ENCODE measurements at regions not wholly inside any gene's neighbourhood (a gene's known extent, or its start where the extent isn't known, plus 50 kb on each side); places are given as distances from the start of the nearest gene placed in this dataset.

GRCh38 chr6:77987035-77987384 is 334.2 kb downstream of the MEI4 start:
- H3K9me2 ChIP-seq (ENCODE audit: insufficient read depth): peaks cover 3% of the 10 kb centered on the region; the same call in 1 of the 2 replicates
- peaks cover 2% of the 10 kb centered on the region for H3K27me3 Mint-ChIP-seq (ENCODE audit: insufficient read depth, low read depth, poor library complexity)
- TF ChIP-seq, protein P1, sequence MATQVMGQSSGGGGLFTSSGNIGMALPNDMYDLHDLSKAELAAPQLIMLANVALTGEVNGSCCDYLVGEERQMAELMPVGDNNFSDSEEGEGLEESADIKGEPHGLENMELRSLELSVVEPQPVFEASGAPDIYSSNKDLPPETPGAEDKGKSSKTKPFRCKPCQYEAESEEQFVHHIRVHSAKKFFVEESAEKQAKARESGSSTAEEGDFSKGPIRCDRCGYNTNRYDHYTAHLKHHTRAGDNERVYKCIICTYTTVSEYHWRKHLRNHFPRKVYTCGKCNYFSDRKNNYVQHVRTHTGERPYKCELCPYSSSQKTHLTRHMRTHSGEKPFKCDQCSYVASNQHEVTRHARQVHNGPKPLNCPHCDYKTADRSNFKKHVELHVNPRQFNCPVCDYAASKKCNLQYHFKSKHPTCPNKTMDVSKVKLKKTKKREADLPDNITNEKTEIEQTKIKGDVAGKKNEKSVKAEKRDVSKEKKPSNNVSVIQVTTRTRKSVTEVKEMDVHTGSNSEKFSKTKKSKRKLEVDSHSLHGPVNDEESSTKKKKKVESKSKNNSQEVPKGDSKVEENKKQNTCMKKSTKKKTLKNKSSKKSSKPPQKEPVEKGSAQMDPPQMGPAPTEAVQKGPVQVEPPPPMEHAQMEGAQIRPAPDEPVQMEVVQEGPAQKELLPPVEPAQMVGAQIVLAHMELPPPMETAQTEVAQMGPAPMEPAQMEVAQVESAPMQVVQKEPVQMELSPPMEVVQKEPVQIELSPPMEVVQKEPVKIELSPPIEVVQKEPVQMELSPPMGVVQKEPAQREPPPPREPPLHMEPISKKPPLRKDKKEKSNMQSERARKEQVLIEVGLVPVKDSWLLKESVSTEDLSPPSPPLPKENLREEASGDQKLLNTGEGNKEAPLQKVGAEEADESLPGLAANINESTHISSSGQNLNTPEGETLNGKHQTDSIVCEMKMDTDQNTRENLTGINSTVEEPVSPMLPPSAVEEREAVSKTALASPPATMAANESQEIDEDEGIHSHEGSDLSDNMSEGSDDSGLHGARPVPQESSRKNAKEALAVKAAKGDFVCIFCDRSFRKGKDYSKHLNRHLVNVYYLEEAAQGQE (IDR thresholded peaks at IDR 0.05; ENCODE audit: unreplicated experiment): no peak
- TF ChIP-seq, protein P2, sequence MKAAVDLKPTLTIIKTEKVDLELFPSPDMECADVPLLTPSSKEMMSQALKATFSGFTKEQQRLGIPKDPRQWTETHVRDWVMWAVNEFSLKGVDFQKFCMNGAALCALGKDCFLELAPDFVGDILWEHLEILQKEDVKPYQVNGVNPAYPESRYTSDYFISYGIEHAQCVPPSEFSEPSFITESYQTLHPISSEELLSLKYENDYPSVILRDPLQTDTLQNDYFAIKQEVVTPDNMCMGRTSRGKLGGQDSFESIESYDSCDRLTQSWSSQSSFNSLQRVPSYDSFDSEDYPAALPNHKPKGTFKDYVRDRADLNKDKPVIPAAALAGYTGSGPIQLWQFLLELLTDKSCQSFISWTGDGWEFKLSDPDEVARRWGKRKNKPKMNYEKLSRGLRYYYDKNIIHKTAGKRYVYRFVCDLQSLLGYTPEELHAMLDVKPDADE (IDR thresholded peaks at IDR 0.05): no peak
- TF ChIP-seq ZNF331 (CRISPR knock-in tag; IDR thresholded peaks at IDR 0.05; ENCODE audit: low read depth) (no peak), NANOG (IDR thresholded peaks at IDR 0.05; ENCODE audit: borderline replicate concordance) (no peak), CREB1 (CRISPR knock-in tag; IDR thresholded peaks at IDR 0.05; ENCODE audit: low read depth) (no peak), EZH2phosphoT487 (IDR thresholded peaks at IDR 0.05; ENCODE audit: unreplicated experiment) (no peak), POLR2AphosphoS5 (IDR thresholded peaks at IDR 0.05; ENCODE audit: low read depth) (no peak), EZH2 (IDR thresholded peaks at IDR 0.05; ENCODE audit: low read depth, unreplicated experiment) (no peak), ZNF114 (CRISPR knock-in tag; IDR thresholded peaks at IDR 0.05) (no peak), JUNB (IDR thresholded peaks at IDR 0.05; ENCODE audit: unreplicated experiment) (no peak), STAT1 (IDR thresholded peaks at IDR 0.05; ENCODE audit: unreplicated experiment) (no peak), ZNF462 (CRISPR knock-in tag; IDR thresholded peaks at IDR 0.05) (no peak)
- TF ChIP-seq, protein P3, sequence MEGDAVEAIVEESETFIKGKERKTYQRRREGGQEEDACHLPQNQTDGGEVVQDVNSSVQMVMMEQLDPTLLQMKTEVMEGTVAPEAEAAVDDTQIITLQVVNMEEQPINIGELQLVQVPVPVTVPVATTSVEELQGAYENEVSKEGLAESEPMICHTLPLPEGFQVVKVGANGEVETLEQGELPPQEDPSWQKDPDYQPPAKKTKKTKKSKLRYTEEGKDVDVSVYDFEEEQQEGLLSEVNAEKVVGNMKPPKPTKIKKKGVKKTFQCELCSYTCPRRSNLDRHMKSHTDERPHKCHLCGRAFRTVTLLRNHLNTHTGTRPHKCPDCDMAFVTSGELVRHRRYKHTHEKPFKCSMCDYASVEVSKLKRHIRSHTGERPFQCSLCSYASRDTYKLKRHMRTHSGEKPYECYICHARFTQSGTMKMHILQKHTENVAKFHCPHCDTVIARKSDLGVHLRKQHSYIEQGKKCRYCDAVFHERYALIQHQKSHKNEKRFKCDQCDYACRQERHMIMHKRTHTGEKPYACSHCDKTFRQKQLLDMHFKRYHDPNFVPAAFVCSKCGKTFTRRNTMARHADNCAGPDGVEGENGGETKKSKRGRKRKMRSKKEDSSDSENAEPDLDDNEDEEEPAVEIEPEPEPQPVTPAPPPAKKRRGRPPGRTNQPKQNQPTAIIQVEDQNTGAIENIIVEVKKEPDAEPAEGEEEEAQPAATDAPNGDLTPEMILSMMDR (conservative IDR thresholded peaks at IDR 0.05; ENCODE audit: low read depth in 2 of 2): no peak

More at GRCh38 chr6:77987035-77987384, 334.2 kb downstream of the MEI4 start:
- Histone ChIP-seq H3K36me3 (ENCODE audit: insufficient read depth) (no peaks in the 10 kb centered on the region), H3K79me2 (replicated peaks; ENCODE audit: insufficient read depth) (no peaks in the 10 kb centered on the region), H3K4me2 (no peak overlapping the region), H3K4me3 (no peak overlapping the region), H3K27me3 (ENCODE audit: insufficient read depth) (no peaks in the 10 kb centered on the region), H2AFZ (no peak overlapping the region), H3F3A (replicated peaks; ENCODE audit: low read depth) (no peaks in the 10 kb centered on the region), H3K4me1 (ENCODE audit: insufficient read depth) (no peaks in the 10 kb centered on the region), H4K20me1 (replicated peaks; ENCODE audit: insufficient read depth) (no peaks in the 10 kb centered on the region), H3K27ac (ENCODE audit: low read depth) (no peak overlapping the region)
- H3K4me1 Mint-ChIP-seq: no peaks in the 10 kb centered on the region; the same call in 2 of the 3 replicates
- no peak overlapping the region for H3K4me3 Mint-ChIP-seq
- DNase-seq (ENCODE audit: low spot score): no peak
- H3K9me3 Mint-ChIP-seq: peaks cover 10% of the 10 kb centered on the region
- H3K27ac Mint-ChIP-seq: no peak overlapping the region
- peaks cover 5% of the 10 kb centered on the region; the same call in 2 of the 3 replicates for H3K36me3 Mint-ChIP-seq (ENCODE audit: low read depth)
- no peak for ATAC-seq

Data from GM23338 (cell line).